GM23338 (cell line): ENCODE measurements at regions not wholly inside any gene's neighbourhood (a gene's known extent, or its start where the extent isn't known, plus 50 kb on each side); places are given as distances from the start of the nearest gene placed in this dataset.

Source experiments
- ATAC-seq: fragments of 200-7000 bp; cut with Tn5 transposase; 3 replicates; pipeline ENCODE4 v1.9.1; 2020
- DNase-seq: peaks from one replicate; pipeline ENCODE4 v3.0.0-alpha.2; 2015; ENCODE audit warnings: low spot score
- H2AFZ ChIP-seq: fragments of 200-600 bp; sonication (generic); 2 replicates; pipeline ENCODE4 v1.8.0; 2016; ENCODE audit warnings: antibody characterized with exemption, mild to moderate bottlenecking, moderate library complexity
- H3F3A ChIP-seq: fragments of 200-600 bp; sonication (generic); replicated peaks from 2 replicates; pipeline ENCODE4 v1.8.0; 2017; ENCODE audit warnings: antibody characterized with exemption, mixed run types, low read depth
- H3K27ac ChIP-seq: fragments of 200-600 bp; sonication (generic); 2 replicates; pipeline ENCODE4 v1.6.1; 2016; ENCODE audit warnings: low read depth
- H3K27me3 ChIP-seq: fragments of 200-600 bp; sonication (generic); 2 replicates; pipeline ENCODE4 v1.8.0; 2016; ENCODE audit warnings: mild to moderate bottlenecking, mixed run types, moderate library complexity; ENCODE audit not compliant: insufficient read depth
- H3K36me3 ChIP-seq: fragments of 200-600 bp; sonication (generic); 2 replicates; pipeline ENCODE4 v1.8.0; 2016; ENCODE audit warnings: mild to moderate bottlenecking; ENCODE audit not compliant: insufficient read depth
- H3K4me1 ChIP-seq: fragments of 200-600 bp; sonication (generic); 2 replicates; pipeline ENCODE4 v1.8.0; 2016; ENCODE audit warnings: mild to moderate bottlenecking, moderate library complexity; ENCODE audit not compliant: insufficient read depth
- H3K4me2 ChIP-seq: fragments of 200-600 bp; sonication (generic); 2 replicates; pipeline ENCODE4 v1.7.1; 2017; ENCODE audit warnings: mixed run types
- H3K4me3 ChIP-seq: fragments of 200-600 bp; sonication (generic); 2 replicates; pipeline ENCODE4 v1.6.1; 2016; ENCODE audit warnings: mixed run types
- H3K79me2 ChIP-seq: fragments of 200-600 bp; sonication (generic); replicated peaks from 2 replicates; pipeline ENCODE4 v1.8.0; 2017; ENCODE audit warnings: mild to moderate bottlenecking; ENCODE audit not compliant: insufficient read depth
- H3K9me2 ChIP-seq: fragments of 200-600 bp; sonication (generic); 2 replicates; pipeline ENCODE4 v1.8.0; 2017; ENCODE audit not compliant: insufficient read depth
- H4K20me1 ChIP-seq: fragments of 200-600 bp; sonication (generic); replicated peaks from 2 replicates; pipeline ENCODE4 v1.8.0; 2017; ENCODE audit warnings: mild to moderate bottlenecking; ENCODE audit not compliant: insufficient read depth
- H3K27ac Mint-ChIP-seq: 2 replicates; pipeline ENCODE4 v1.8.0; 2020; ENCODE audit warnings: inconsistent platforms, mild to moderate bottlenecking, moderate library complexity, mixed read lengths
- H3K27me3 Mint-ChIP-seq: 3 replicates; pipeline ENCODE4 v1.8.0; 2022; ENCODE audit warnings: low read depth, mild to moderate bottlenecking, moderate library complexity, mixed read lengths, inconsistent platforms; ENCODE audit not compliant: insufficient read depth, poor library complexity
- H3K36me3 Mint-ChIP-seq: 3 replicates; pipeline ENCODE4 v1.8.0; 2021; ENCODE audit warnings: low read depth, mild to moderate bottlenecking, inconsistent platforms, moderate library complexity, mixed read lengths
- H3K4me1 Mint-ChIP-seq: 3 replicates; pipeline ENCODE4 v1.8.0; 2020; ENCODE audit warnings: mild to moderate bottlenecking, inconsistent platforms, mixed read lengths
- H3K4me3 Mint-ChIP-seq: 3 replicates; pipeline ENCODE4 v1.8.0; 2021; ENCODE audit warnings: moderate library complexity, mild to moderate bottlenecking, inconsistent platforms, mixed read lengths
- H3K9me3 Mint-ChIP-seq: 3 replicates; pipeline ENCODE4 v1.8.0; 2020; ENCODE audit warnings: moderate library complexity, mild to moderate bottlenecking, inconsistent platforms, mixed read lengths
- CREB1 ChIP-seq: fragments of 250-450 bp; sonication (Bioruptor Pico); IDR thresholded peaks from 2 replicates; pipeline ENCODE4 v1.5.0; 2020; ENCODE audit warnings: low read depth, mild to moderate bottlenecking, moderate library complexity
- EZH2phosphoT487 ChIP-seq: fragments of 200-600 bp; sonication (generic); IDR thresholded peaks from one replicate; pipeline ENCODE4 v1.8.1; 2018; ENCODE audit warnings: antibody characterized with exemption; ENCODE audit not compliant: unreplicated experiment
- JUNB ChIP-seq: IDR thresholded peaks from one replicate; pipeline ENCODE4 v1.6.1; 2016; ENCODE audit warnings: antibody characterized with exemption; ENCODE audit not compliant: unreplicated experiment
- NANOG ChIP-seq: IDR thresholded peaks from 2 replicates; pipeline ENCODE4 v1.6.1; 2016; ENCODE audit warnings: antibody characterized with exemption, borderline replicate concordance
- POLR2AphosphoS5 ChIP-seq: IDR thresholded peaks from 2 replicates; pipeline ENCODE4 v1.6.1; 2016; ENCODE audit warnings: antibody characterized with exemption, low read depth
- REST ChIP-seq: IDR thresholded peaks from one replicate; pipeline ENCODE4 v1.6.1; 2018; ENCODE audit warnings: antibody characterized with exemption; ENCODE audit not compliant: unreplicated experiment
- STAT1 ChIP-seq: IDR thresholded peaks from one replicate; pipeline ENCODE4 v1.6.1; 2016; ENCODE audit warnings: antibody characterized with exemption; ENCODE audit not compliant: unreplicated experiment
- ZNF114 ChIP-seq: fragments of 250-450 bp; sonication (Bioruptor Pico); IDR thresholded peaks from 2 replicates; pipeline ENCODE4 v1.5.0; 2020; ENCODE audit warnings: mild to moderate bottlenecking, moderate library complexity
- TF ChIP-seq, protein P1 (sequence below), 2 experiments: fragments of 200-600 bp in 1 of 2; sonication (generic) in 1 of 2; conservative IDR thresholded peaks; 2 replicates each; pipeline versions ENCODE4 v1.5.1 to v1.6.1; 2016 to 2017; ENCODE audit warnings: antibody characterized with exemption in 2 of 2, low read depth in 2 of 2, mild to moderate bottlenecking in 2 of 2, moderate library complexity in 1 of 2

DNA sequence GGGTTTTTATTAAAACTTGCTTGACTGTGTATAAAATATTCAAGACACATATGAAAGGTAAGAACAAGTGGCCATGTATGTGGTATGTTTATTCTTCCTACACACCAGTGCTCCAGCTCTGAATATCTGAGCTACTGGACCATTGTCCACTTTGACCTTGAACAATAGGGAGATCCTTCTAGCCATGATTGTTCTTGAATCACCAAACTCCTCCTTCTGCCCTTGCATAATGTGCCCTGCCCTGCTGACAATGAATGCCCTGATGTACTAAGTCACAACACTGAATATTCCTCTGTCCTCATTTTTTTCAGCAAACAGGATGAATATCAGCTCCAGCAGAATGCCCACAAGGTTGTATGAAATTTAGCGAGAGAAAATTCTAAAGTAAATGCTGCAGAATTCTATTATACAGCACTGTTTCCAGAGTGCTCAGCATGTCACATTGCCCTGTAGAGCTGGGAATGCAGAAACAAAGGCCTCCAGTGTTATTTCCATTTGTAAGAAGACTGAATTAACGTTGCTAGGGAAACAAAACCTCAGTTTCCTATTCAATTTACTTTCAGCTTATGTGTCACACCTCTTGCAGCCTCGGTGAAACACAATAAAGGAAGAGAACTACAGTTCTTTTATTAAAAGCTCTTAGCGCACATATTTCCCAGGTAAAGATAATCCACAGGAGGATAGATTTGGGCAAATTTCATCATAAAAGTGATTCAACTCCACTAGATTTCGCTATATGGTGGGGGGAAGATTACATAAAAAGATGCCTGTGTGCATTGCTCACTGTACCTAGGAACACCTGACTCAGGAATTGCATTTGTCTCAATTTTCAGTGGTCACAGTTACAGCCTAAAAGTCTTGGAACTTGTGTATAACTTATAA is 187.4 kb upstream of the ATP1B1 start (continued):
- TF ChIP-seq, protein P1, sequence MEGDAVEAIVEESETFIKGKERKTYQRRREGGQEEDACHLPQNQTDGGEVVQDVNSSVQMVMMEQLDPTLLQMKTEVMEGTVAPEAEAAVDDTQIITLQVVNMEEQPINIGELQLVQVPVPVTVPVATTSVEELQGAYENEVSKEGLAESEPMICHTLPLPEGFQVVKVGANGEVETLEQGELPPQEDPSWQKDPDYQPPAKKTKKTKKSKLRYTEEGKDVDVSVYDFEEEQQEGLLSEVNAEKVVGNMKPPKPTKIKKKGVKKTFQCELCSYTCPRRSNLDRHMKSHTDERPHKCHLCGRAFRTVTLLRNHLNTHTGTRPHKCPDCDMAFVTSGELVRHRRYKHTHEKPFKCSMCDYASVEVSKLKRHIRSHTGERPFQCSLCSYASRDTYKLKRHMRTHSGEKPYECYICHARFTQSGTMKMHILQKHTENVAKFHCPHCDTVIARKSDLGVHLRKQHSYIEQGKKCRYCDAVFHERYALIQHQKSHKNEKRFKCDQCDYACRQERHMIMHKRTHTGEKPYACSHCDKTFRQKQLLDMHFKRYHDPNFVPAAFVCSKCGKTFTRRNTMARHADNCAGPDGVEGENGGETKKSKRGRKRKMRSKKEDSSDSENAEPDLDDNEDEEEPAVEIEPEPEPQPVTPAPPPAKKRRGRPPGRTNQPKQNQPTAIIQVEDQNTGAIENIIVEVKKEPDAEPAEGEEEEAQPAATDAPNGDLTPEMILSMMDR (conservative IDR thresholded peaks at IDR 0.05; ENCODE audit: low read depth in 2 of 2): no peak
- no peak for TF ChIP-seq CREB1

GRCh38 chr1:168920456-168921094 is 185.9 kb upstream of the ATP1B1 start:
- Mint-ChIP-seq H3K9me3 (no peaks in the 10 kb centered on the region; the same call in 2 of the 3 replicates), H3K4me1 (peaks cover 24% of the 10 kb centered on the region), H3K4me3 (no peak overlapping the region), H3K27me3 (no peaks in the 10 kb centered on the region), H3K36me3 (no peaks in the 10 kb centered on the region), H3K27ac (no peak overlapping the region)
- no peaks in the 10 kb centered on the region for H3K79me2 ChIP-seq
- H3K9me2 ChIP-seq: peaks cover 16% of the 10 kb centered on the region; the same call in 1 of the 2 replicates
- H4K20me1 ChIP-seq: no peaks in the 10 kb centered on the region
- H3K4me1 ChIP-seq: peaks cover 21% of the 10 kb centered on the region
- no peak overlapping the region for H2AFZ ChIP-seq
- H3F3A ChIP-seq: no peaks in the 10 kb centered on the region
- no peaks in the 10 kb centered on the region for H3K36me3 ChIP-seq
- H3K4me2 ChIP-seq: no peak overlapping the region
- no peak overlapping the region for H3K4me3 ChIP-seq
- H3K27ac ChIP-seq: no peak overlapping the region
- H3K27me3 ChIP-seq: no peaks in the 10 kb centered on the region
- ATAC-seq: no peak
- DNase-seq: no peak
- TF ChIP-seq ZNF114 (CRISPR knock-in tag): no peak
- no peak for TF ChIP-seq NANOG
- TF ChIP-seq, protein P1 (conservative IDR thresholded peaks at IDR 0.05; ENCODE audit: low read depth in 2 of 2): no peak
- TF ChIP-seq JUNB: no peak
- no peak for TF ChIP-seq REST
- TF ChIP-seq POLR2AphosphoS5: no peak
- TF ChIP-seq EZH2phosphoT487: no peak
- no peak for TF ChIP-seq STAT1
